GM12873 (cell line): ENCODE measurements at regions not wholly inside any gene's neighbourhood (a gene's known extent, or its start where the extent isn't known, plus 50 kb on each side); places are given as distances from the start of the nearest gene placed in this dataset.

Source experiments
- CTCF ChIP-seq: IDR thresholded peaks from 2 replicates; pipeline ENCODE4 v1.5.1; 2012; ENCODE audit warnings: low read depth, mild to moderate bottlenecking, moderate library complexity, low read length, control low read depth; ENCODE audit not compliant: insufficient read depth; ENCODE audit errors: missing control alignments

DNA sequence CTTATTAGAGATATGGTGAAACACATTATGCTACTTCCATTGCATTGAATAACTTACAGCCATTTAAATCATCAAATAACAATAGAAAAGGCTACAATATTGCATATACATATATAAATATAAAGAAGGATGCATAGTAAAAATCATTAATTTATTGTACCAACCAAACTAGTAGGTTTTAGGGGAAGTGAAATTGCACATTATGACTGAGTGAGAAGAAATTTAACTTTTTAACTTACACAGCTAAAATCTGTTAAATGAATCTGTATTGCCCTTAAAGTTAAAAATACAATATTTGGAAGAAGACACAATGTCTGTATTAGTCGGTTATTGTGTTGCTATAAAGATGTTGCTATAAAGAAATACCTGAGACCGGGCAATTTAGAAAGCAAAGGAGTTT, 2073.7 kb upstream of the ACO1 start:
- TF ChIP-seq CTCF = no peak

DNA sequence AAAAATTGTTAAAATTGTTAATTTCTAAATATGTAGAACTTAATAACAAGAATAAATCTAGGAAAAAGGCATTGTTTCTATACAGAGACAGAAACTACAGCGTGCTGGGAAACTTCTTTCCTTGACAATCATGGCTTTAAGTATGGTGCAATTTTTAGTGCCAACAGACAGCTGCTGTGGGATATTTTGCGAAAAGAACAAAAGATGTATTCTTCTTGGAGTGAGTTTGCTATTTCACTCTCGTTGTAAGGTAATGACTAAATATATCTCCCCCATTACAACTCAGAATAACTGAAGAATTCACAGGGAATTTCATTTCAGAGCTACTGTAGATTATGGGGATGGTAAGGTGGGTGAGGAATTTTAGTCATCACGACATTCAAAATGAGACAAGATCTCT, 2055.0 kb upstream of the ACO1 start:
- no peak for TF ChIP-seq CTCF

DNA sequence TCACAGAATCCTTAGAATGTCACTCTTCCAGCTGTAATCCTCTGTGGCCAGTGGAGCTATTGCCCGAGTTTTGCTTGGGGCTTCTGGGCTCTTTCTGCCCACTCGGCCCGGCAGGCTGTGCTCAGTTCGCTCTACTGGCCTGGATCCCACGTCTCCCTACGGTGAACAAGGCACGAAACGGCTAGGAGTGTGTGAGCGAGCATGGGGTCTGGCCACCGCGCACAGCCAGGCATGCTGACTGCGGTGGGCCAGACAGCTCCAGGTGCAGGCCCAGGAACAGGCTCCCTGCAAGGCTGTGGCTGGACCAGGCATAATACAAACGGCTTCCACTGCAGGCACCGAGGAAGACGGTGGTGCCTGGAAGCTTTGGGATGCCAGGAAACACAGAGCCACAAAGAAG, 2035.5 kb upstream of the ACO1 start:
- TF ChIP-seq CTCF = no peak

DNA sequence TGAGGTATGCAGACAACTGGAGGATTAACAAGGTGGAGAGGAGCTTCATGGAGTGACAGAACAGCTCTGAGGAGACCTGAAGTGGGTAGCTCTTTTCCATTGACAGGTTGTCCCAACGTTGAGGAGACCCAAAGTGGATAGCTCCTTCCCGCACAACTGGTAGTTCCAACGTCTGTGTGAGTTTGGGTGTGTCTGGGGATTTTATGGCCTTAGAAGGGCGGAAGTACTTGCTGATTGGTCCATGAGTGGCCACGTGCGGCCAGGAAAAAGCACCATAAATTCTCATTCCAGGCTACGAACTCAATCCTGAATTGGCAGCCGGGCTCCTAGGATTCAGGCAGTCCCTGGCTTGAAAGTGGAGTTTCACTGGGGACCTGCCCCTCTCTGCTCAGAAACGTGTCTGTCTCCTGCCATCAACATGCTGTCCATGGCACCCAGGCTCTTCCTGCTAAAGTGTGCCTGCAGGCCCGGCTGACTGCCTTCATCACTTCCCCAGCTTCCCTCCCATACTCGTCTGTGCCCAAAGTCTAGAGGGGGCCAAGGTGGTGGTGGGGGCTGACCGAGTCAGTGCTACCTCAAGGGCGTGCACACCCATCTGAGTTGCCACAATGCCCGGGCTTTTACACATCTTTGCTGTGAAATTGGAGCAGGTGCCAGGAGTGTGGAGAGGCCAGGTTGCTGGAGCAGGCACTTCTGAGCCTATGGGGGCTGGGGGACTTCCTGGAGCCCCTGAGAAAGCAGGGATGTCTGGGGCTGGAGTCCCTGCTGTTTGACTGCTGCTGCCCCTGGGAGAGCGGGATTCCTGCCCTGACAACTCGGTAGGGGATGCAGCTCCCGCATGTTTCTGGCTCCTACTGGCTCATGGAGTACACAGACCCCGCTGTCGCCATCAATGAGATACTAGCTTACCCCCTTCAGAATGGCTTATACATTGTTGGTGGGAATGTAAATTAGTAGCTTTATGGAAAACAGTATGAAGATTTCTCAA, 2034.6 kb upstream of the ACO1 start:
- no peak for TF ChIP-seq CTCF

GRCh38 chr9:30356221-30356620, 2028.2 kb upstream of the ACO1 start:
- TF ChIP-seq CTCF = no peak

DNA sequence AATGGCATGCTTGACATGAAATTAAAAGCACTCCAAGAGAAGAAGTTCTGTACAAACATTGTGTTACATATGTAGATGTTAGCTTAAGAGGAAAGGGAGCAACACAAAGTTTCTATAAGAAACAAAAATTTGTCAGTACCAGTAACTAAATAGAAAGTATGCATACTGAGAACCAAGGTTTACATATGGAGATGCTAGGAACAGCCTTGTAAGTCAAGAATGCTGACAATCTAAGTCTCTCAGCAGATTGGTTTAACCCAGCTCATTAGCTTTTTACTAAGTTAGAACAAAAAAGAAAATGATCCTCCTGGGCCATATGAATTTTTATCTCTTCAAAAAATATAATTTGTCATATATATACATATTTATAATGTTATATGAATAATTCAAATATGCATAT, 2022.1 kb upstream of the ACO1 start:
- no peak for TF ChIP-seq CTCF

- TF ChIP-seq CTCF = no peak
Observed at GRCh38 chr9:30382271-30382670, 2002.2 kb upstream of the ACO1 start.
